Activated T-cell treated with anti-CD3 and anti-CD28 coated beads for 48 hours (primary cell): ENCODE measurements at regions not wholly inside any gene's neighbourhood (a gene's known extent, or its start where the extent isn't known, plus 50 kb on each side); places are given as distances from the start of the nearest gene placed in this dataset.
"Not testable (repeated sequence)": the region's sequence is repeated elsewhere in the genome, so short reads cannot be mapped to it uniquely, and the experiment has no call there.

ENCODE experiments used
- DNase-seq: peaks from one replicate; pipeline ENCODE4 v3.0.0-alpha.2; 2020; ENCODE audit warnings: low read depth

GRCh38 chr14:87419925-87420324 is 573.1 kb downstream of the GALC start:
- DNase-seq = no peak

GRCh38 chr14:87411370-87411769 is 581.6 kb downstream of the GALC start:
- no peak for DNase-seq

GRCh38 chr14:87409393-87409792 is 583.6 kb downstream of the GALC start:
- DNase-seq = no peak

- DNase-seq = no peak
Measured at GRCh38 chr14:87407344-87407743, 585.6 kb downstream of the GALC start.

GRCh38 chr14:87405563-87405962 is 587.4 kb downstream of the GALC start:
- no peak for DNase-seq

GRCh38 chr14:87397499-87397898 is 595.5 kb downstream of the GALC start:
- no peak for DNase-seq

GRCh38 chr14:87391066-87391465 is 601.9 kb downstream of the GALC start:
- no peak for DNase-seq

GRCh38 chr14:87388946-87389345 is 604.0 kb downstream of the GALC start:
- no peak for DNase-seq

- DNase-seq = no peak
Measured at GRCh38 chr14:87387806-87388205, 605.2 kb downstream of the GALC start.

GRCh38 chr14:87386524-87386923 is 606.5 kb downstream of the GALC start:
- DNase-seq = no peak

GRCh38 chr14:87380054-87380453 is 612.9 kb downstream of the GALC start:
- DNase-seq = no peak

- no peak for DNase-seq
Measured at GRCh38 chr14:87368751-87369150, 624.2 kb downstream of the GALC start.

- DNase-seq = not testable (repeated sequence)
Measured at GRCh38 chr14:87360246-87360645, 632.7 kb downstream of the GALC start.

- DNase-seq = no peak
Measured at GRCh38 chr14:87351007-87351406, 642.0 kb downstream of the GALC start.

GRCh38 chr14:87349921-87350320 is 643.1 kb downstream of the GALC start:
- DNase-seq = no peak

- DNase-seq = no peak
Measured at GRCh38 chr14:87343652-87344051, 649.3 kb downstream of the GALC start.

- no peak for DNase-seq
Measured at GRCh38 chr14:87334997-87335685, 657.8 kb downstream of the GALC start.

- no peak for DNase-seq
Measured at GRCh38 chr14:87331991-87332390, 661.0 kb downstream of the GALC start.

GRCh38 chr14:87325741-87326140 is 667.2 kb downstream of the GALC start:
- DNase-seq = no peak

- DNase-seq = no peak
Measured at GRCh38 chr14:87323191-87323590, 669.8 kb downstream of the GALC start.

GRCh38 chr14:87321548-87321947 is 671.4 kb downstream of the GALC start:
- no peak for DNase-seq

- no peak for DNase-seq
Measured at GRCh38 chr14:87312894-87313205, 680.1 kb downstream of the GALC start.

- no peak for DNase-seq
Measured at GRCh38 chr14:87312169-87312893, 680.7 kb downstream of the GALC start.

GRCh38 chr14:87309557-87309956 is 683.4 kb downstream of the GALC start:
- no peak for DNase-seq
